K562 (cell line): ENCODE measurements at regions not wholly inside any gene's neighbourhood (a gene's known extent, or its start where the extent isn't known, plus 50 kb on each side); places are given as distances from the start of the nearest gene placed in this dataset.
A peak's percentile ranks its signal among the peaks of the same experiment; 100 is the strongest.

Experiments
- ATAC-seq: fragments of 200-7000 bp; cut with Tn5 transposase; 3 replicates; pipeline ENCODE4 v1.9.1; 2020; ENCODE audit warnings: moderate library complexity
- BruUV-seq: library from RNA; stranded (reverse); fragments of 400-500 nt; replicated peaks from 2 replicates; lab custom pipeline; 2021; lab: Mats Ljungman, UMichigan
- CTCF ChIA-PET: fragments of 300-600 bp; formaldehyde crosslinking; extraction: SDS; loops from one replicate; lab custom pipeline; 2021; ENCODE audit warnings: low intra/inter-chr PET ratio; lab: Yijun Ruan, JAX
- POLR2A ChIA-PET: fragments of 300-600, 350-650 bp; sonication (Branson Sonifier 250); formaldehyde crosslinking; extraction: SDS; loops from one replicate; lab custom pipeline; 2021; ENCODE audit warnings: antibody characterized with exemption, inconsistent platforms; lab: Yijun Ruan, JAX
- DNase-seq, 4 experiments: peaks; one replicate each; pipeline versions ENCODE4 v3.0.0 to v3.0.0-alpha.2; 2011 to 2018; ENCODE audit warnings: low spot score in 3 of 4, mixed read lengths in 3 of 4; ENCODE audit errors: extremely low read depth in 1 of 4
- FAIRE-seq: peaks from 2 replicates; lab custom pipeline; 2011; peaks lifted over from hg19 to GRCh38; lab: Jason Lieb, UNC
- H2AFZ ChIP-seq: 2 replicates; pipeline ENCODE4 v1.6.0; 2011; ENCODE audit warnings: low read depth, low read length, control low read depth, inconsistent platforms
- H3K27ac ChIP-seq: fragments of 200-600 bp; 3 replicates; pipeline ENCODE4 v1.8.0; 2011; ENCODE audit warnings: low read depth, mild to moderate bottlenecking, control low read depth, inconsistent platforms, low read length, moderate library complexity, mixed read lengths; ENCODE audit errors: extremely low read depth
- H3K27me3 ChIP-seq, 2 experiments: fragments of 300-600 bp in 1 of 2; 2 replicates in 1 of 2; 3 replicates in 1 of 2; pipeline versions ENCODE4 v1.6.0 to v1.8.0; 2011; ENCODE audit warnings: inconsistent platforms in 2 of 2, low read length in 2 of 2, mild to moderate bottlenecking in 1 of 2, mixed read lengths in 1 of 2, moderate library complexity in 1 of 2; ENCODE audit not compliant: control insufficient read depth in 2 of 2, insufficient read depth in 2 of 2
- H3K36me3 ChIP-seq: fragments of 300-600 bp; 3 replicates; pipeline ENCODE4 v1.8.0; 2011; ENCODE audit warnings: mild to moderate bottlenecking, low read length, inconsistent platforms; ENCODE audit not compliant: control insufficient read depth, insufficient read depth
- H3K4me1 ChIP-seq, 2 experiments: fragments of 200-600 bp in 1 of 2; replicated peaks in 1 of 2; 2 replicates in 1 of 2; 3 replicates in 1 of 2; pipeline versions ENCODE4 v1.5.1 to v1.8.0; 2011; ENCODE audit warnings: inconsistent platforms in 2 of 2, low read length in 2 of 2, mild to moderate bottlenecking in 1 of 2, mixed read lengths in 1 of 2, moderate library complexity in 1 of 2; ENCODE audit not compliant: control insufficient read depth in 2 of 2, insufficient read depth in 2 of 2
- H3K4me2 ChIP-seq: 2 replicates; pipeline ENCODE4 v1.6.1; 2011; ENCODE audit warnings: low read length, control low read depth, inconsistent platforms, mixed read lengths; ENCODE audit not compliant: insufficient read depth
- H3K4me3 ChIP-seq: fragments of 200-600 bp; sonication (generic), shearing (Covaris generic); 2 replicates; pipeline ENCODE4 v1.5.1; 2016; ENCODE audit warnings: control low read depth, inconsistent platforms
- H3K79me2 ChIP-seq: fragments of 200-600 bp; 3 replicates; pipeline ENCODE4 v1.8.0; 2011; ENCODE audit warnings: low read length, inconsistent platforms; ENCODE audit not compliant: control insufficient read depth, insufficient read depth
- H3K9ac ChIP-seq, 2 experiments: 2 replicates each; pipeline versions ENCODE4 v1.6.0 to v1.6.1; 2011; ENCODE audit warnings: low read depth in 2 of 2, low read length in 2 of 2, control low read depth in 1 of 2, inconsistent platforms in 1 of 2, mild to moderate bottlenecking in 1 of 2, mixed read lengths in 1 of 2; ENCODE audit not compliant: insufficient read depth in 1 of 2
- H3K9me1 ChIP-seq: one replicate; pipeline ENCODE4 v1.6.0; 2011; ENCODE audit warnings: inconsistent platforms, mild to moderate bottlenecking, low read length, moderate library complexity; ENCODE audit not compliant: control insufficient read depth, insufficient read depth
- H3K9me3 ChIP-seq: replicated peaks from 2 replicates; pipeline ENCODE4 v1.5.1; 2011; ENCODE audit warnings: low read depth, low read length, inconsistent platforms; ENCODE audit not compliant: control insufficient read depth, insufficient read depth
- H4K20me1 ChIP-seq: replicated peaks from 2 replicates; pipeline ENCODE4 v1.6.1; 2011; ENCODE audit warnings: low read length, inconsistent platforms, mixed read lengths; ENCODE audit not compliant: control insufficient read depth, insufficient read depth
- CHD4 ChIP-seq: fragments of 200-600 bp; sonication (generic); IDR thresholded peaks from 3 replicates; pipeline ENCODE4 v1.6.1; 2012; ENCODE audit warnings: low read depth, mild to moderate bottlenecking, mixed read lengths, low read length, inconsistent platforms; ENCODE audit not compliant: insufficient read depth, insufficient replicate concordance, poor library complexity, severe bottlenecking
- ETV5 ChIP-seq: sonication (generic); formaldehyde crosslinking; IDR thresholded peaks from 2 replicates; pipeline ENCODE4 v1.4.0; 2020; ENCODE audit warnings: low read depth, mild to moderate bottlenecking, missing genetic modification reagents
- HOMEZ ChIP-seq: fragments of 250-450 bp; sonication (Bioruptor Pico); IDR thresholded peaks from 2 replicates; pipeline ENCODE4 v1.4.0; 2020; ENCODE audit warnings: mild to moderate bottlenecking, moderate library complexity
- ILF3 ChIP-seq: fragments of 450-650 bp; IDR thresholded peaks from 2 replicates; pipeline ENCODE4 v1.6.1; 2018; ENCODE audit warnings: antibody characterized with exemption, mild to moderate bottlenecking, moderate library complexity, borderline replicate concordance
- KAT7 ChIP-seq: sonication (generic); formaldehyde crosslinking; IDR thresholded peaks from 2 replicates; pipeline ENCODE4 v1.8.0; 2022; ENCODE audit warnings: missing genetic modification reagents, mild to moderate bottlenecking, borderline replicate concordance
- NFIC ChIP-seq: fragments of 450-650 bp; IDR thresholded peaks from 2 replicates; pipeline ENCODE4 v1.6.1; 2017; ENCODE audit warnings: mild to moderate bottlenecking, inconsistent platforms
- NFXL1 ChIP-seq: fragments of 450-650 bp; formaldehyde crosslinking; IDR thresholded peaks from 2 replicates; pipeline ENCODE4 v1.4.0; 2021; ENCODE audit warnings: mild to moderate bottlenecking
- SIN3A ChIP-seq, 2 experiments: fragments of 150-350 bp in 1 of 2; IDR thresholded peaks; 2 replicates each; pipeline ENCODE4 v1.6.1; 2011 to 2016; ENCODE audit warnings: borderline replicate concordance in 2 of 2, low read depth in 2 of 2, low read length in 2 of 2, mild to moderate bottlenecking in 2 of 2, moderate library complexity in 2 of 2; ENCODE audit not compliant: control insufficient read depth in 1 of 2
- TCF7L2 ChIP-seq: fragments of 150-350 bp; IDR thresholded peaks from 2 replicates; pipeline ENCODE4 v1.6.1; 2016; ENCODE audit warnings: low read depth, mild to moderate bottlenecking, low read length, moderate library complexity
- U2AF1 ChIP-seq: fragments of 200-400 bp; formaldehyde crosslinking; optimal IDR thresholded peaks from 2 replicates; pipeline ENCODE3; 2017; ENCODE audit warnings: mild to moderate bottlenecking, low read depth, low read length, moderate library complexity
- ZBTB1 ChIP-seq: sonication (generic); formaldehyde crosslinking; IDR thresholded peaks from 2 replicates; pipeline ENCODE4 v1.8.1; 2023; ENCODE audit warnings: missing genetic modification reagents, low read depth, mild to moderate bottlenecking, borderline replicate concordance
- ZC3H11A ChIP-seq: IDR thresholded peaks from 2 replicates; pipeline ENCODE4 v1.6.1; 2012; ENCODE audit warnings: low read depth, low read length, improper control_type of control experiment
- ZNF224 ChIP-seq: sonication (generic); formaldehyde crosslinking; IDR thresholded peaks from 2 replicates; pipeline ENCODE4 v1.8.0; 2022; ENCODE audit warnings: mild to moderate bottlenecking, missing genetic modification reagents
- WGBS: fragments of 100-300 bp; shearing (Covaris generic); methylation state at CpG from one replicate; pipeline ENCODE4 v1.1.6; 2016; ENCODE audit warnings: low coverage, mixed read lengths; ENCODE audit not compliant: insufficient coverage; ENCODE audit errors: missing lambda C conversion rate; 5-methylcytosine and 5-hydroxymethylcytosine counted together
- in situ Hi-C: fragments of 300-500 bp; cut with MboI; formaldehyde crosslinking; loops from 4 replicates; pipeline ENCODE4 v1.15.0; 2018; ENCODE audit warnings: inconsistent platforms, mixed read lengths
- intact Hi-C: fragments of 100-400 bp; cut with micrococcal nuclease; formaldehyde crosslinking; loops from 2 replicates; pipeline ENCODE4 v1.14.2; 2022
- TF ChIP-seq, protein P1 (sequence below): sonication (generic); formaldehyde crosslinking; IDR thresholded peaks from 2 replicates; pipeline ENCODE4 v1.8.1; 2022; ENCODE audit warnings: missing genetic modification reagents
- TF ChIP-seq, protein P2 (sequence below), 3 experiments: fragments of 200-800 bp in 1 of 3; fragments of 250-450 bp in 1 of 3; fragments of 450-650 bp in 1 of 3; sonication (Bioruptor Pico) in 1 of 3; sonication (Bioruptor generic) in 1 of 3; formaldehyde crosslinking in 1 of 3; IDR thresholded peaks; 2 replicates each; pipeline versions ENCODE4 v1.6.1 to v1.8.0; 2016 to 2022; ENCODE audit warnings: mild to moderate bottlenecking in 2 of 3, missing genetic modification characterization in 2 of 3, missing compliant biosample characterization in 1 of 3, moderate library complexity in 1 of 3

- in situ Hi-C loops: no loop called here
- intact Hi-C loops: no loop called here
- BruUV-seq: no TSS peak
- H2AFZ ChIP-seq: no peak overlapping the region
- DNase-seq (no peak), FAIRE-seq (no peak), ATAC-seq (peak; percentile 21; the same call in 1 of the 3 replicates)
- ChIA-PET POLR2A (no interaction called here), CTCF (no interaction called here)
- no peaks in the 10 kb centered on the region for H3K4me1 ChIP-seq
- H3K9me3 ChIP-seq: no peaks in the 10 kb centered on the region
- H3K4me3 ChIP-seq: no peak overlapping the region
- WGBS: 56% methylated on average over 1 of the region's 1 CpG
- no peaks in the 10 kb centered on the region for H3K36me3 ChIP-seq
- H3K9me1 ChIP-seq: no peaks in the 10 kb centered on the region
- no peak overlapping the region for H3K27ac ChIP-seq
- no peaks in the 10 kb centered on the region for H3K27me3 ChIP-seq
- H3K79me2 ChIP-seq: 0 out of 3 replicates have a peak, but pooled peaks cover 5% of the 10 kb centered on the region
- TF ChIP-seq, protein P1, sequence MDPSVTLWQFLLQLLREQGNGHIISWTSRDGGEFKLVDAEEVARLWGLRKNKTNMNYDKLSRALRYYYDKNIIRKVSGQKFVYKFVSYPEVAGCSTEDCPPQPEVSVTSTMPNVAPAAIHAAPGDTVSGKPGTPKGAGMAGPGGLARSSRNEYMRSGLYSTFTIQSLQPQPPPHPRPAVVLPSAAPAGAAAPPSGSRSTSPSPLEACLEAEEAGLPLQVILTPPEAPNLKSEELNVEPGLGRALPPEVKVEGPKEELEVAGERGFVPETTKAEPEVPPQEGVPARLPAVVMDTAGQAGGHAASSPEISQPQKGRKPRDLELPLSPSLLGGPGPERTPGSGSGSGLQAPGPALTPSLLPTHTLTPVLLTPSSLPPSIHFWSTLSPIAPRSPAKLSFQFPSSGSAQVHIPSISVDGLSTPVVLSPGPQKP (CRISPR knock-in tag): no peak
- no peak for TF ChIP-seq CHD4
- no peak for TF ChIP-seq NFIC
- TF ChIP-seq TCF7L2: no peak
- no peak for TF ChIP-seq ZC3H11A
- TF ChIP-seq, protein P2, sequence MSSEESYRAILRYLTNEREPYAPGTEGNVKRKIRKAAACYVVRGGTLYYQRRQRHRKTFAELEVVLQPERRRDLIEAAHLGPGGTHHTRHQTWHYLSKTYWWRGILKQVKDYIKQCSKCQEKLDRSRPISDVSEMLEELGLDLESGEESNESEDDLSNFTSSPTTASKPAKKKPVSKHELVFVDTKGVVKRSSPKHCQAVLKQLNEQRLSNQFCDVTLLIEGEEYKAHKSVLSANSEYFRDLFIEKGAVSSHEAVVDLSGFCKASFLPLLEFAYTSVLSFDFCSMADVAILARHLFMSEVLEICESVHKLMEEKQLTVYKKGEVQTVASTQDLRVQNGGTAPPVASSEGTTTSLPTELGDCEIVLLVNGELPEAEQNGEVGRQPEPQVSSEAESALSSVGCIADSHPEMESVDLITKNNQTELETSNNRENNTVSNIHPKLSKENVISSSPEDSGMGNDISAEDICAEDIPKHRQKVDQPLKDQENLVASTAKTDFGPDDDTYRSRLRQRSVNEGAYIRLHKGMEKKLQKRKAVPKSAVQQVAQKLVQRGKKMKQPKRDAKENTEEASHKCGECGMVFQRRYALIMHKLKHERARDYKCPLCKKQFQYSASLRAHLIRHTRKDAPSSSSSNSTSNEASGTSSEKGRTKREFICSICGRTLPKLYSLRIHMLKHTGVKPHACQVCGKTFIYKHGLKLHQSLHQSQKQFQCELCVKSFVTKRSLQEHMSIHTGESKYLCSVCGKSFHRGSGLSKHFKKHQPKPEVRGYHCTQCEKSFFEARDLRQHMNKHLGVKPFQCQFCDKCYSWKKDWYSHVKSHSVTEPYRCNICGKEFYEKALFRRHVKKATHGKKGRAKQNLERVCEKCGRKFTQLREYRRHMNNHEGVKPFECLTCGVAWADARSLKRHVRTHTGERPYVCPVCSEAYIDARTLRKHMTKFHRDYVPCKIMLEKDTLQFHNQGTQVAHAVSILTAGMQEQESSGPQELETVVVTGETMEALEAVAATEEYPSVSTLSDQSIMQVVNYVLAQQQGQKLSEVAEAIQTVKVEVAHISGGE (CRISPR knock-in tag; IDR thresholded peaks at IDR 0.05): no peak
- no peak for TF ChIP-seq HOMEZ (CRISPR knock-in tag)
- no peak for TF ChIP-seq ETV5 (CRISPR knock-in tag)
- no peak for TF ChIP-seq SIN3A (IDR thresholded peaks at IDR 0.05; ENCODE audit: borderline replicate concordance in 2 of 2, control insufficient read depth in 1 of 2, low read depth in 2 of 2, low read length in 2 of 2)
- TF ChIP-seq ZBTB1 (CRISPR knock-in tag): no peak
- no peak for TF ChIP-seq U2AF1
- no peak for TF ChIP-seq ILF3
- no peak for TF ChIP-seq KAT7 (CRISPR knock-in tag)
- no peak for TF ChIP-seq ZNF224
- TF ChIP-seq NFXL1 (CRISPR knock-in tag): no peak
- H3K4me2 ChIP-seq: no peak overlapping the region
- H3K9ac ChIP-seq: no peak overlapping the region
- no peaks in the 10 kb centered on the region for H4K20me1 ChIP-seq
These were observed 367.6 kb upstream of the GYPC start for GRCh38 chr2:126288362-126288761.
